GM10266 (cell line): ENCODE measurements at regions not wholly inside any gene's neighbourhood (a gene's known extent, or its start where the extent isn't known, plus 50 kb on each side); places are given as distances from the start of the nearest gene placed in this dataset.
"Not testable (repeated sequence)": the region's sequence is repeated elsewhere in the genome, so short reads cannot be mapped to it uniquely, and the experiment has no call there.

Experiments
- DNase-seq: peaks from one replicate; pipeline ENCODE4 v3.0.0; 2012; ENCODE audit errors: extremely low spot score
- CTCF ChIP-seq: IDR thresholded peaks from 2 replicates; pipeline ENCODE4 v1.5.1; 2012; ENCODE audit warnings: mild to moderate bottlenecking, low read depth; ENCODE audit not compliant: control insufficient read depth, insufficient read depth; ENCODE audit errors: missing control alignments

DNA sequence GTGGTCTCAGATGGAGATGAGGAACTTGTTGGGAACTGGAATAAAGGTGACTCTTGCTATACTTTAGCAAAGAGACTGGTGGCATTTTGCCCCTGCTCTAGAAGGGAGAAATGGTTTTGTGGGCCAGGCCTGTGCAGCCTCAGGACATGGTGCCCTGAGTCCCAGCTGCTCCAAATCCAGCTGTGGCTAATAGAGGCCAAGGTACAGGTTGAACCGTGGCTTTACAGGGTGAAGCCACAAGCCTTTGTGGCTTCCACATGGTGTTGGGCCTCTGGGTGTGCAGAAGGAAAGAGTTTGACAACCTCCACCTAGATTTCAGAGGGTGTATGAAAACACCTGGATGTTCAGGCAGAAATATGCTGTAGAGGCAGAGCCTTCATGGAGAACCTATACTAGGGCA lies 586.0 kb downstream of the FLRT2 start:
- no peak for DNase-seq
- TF ChIP-seq CTCF: no peak

DNA sequence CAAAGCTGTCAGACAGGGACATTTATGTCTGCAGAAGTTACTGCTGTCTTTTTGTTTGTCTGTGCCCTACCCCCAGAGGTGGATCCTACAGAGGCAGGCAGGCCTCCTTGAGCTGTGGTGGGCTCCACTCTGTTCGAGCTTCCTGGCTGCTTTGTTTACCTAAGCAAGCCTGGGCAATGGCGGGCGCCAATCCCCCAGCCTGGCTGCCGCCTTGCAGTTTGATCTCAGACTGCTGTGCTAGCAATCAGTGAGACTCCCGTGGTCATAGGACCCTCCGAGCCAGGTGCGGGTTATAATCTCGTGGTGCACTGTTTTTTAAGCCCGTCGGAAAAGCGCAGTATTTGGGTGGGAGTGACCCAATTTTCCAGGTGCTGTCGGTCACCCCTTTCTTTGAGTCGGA lies 580.9 kb downstream of the FLRT2 start:
- DNase-seq: not testable (repeated sequence)

GRCh38 chr14:86104691-86105265 lies 574.8 kb downstream of the FLRT2 start:
- TF ChIP-seq CTCF: no peak
- DNase-seq: no peak

GRCh38 chr14:86094512-86094911 lies 564.6 kb downstream of the FLRT2 start:
- no peak for TF ChIP-seq CTCF
- DNase-seq: no peak

DNA sequence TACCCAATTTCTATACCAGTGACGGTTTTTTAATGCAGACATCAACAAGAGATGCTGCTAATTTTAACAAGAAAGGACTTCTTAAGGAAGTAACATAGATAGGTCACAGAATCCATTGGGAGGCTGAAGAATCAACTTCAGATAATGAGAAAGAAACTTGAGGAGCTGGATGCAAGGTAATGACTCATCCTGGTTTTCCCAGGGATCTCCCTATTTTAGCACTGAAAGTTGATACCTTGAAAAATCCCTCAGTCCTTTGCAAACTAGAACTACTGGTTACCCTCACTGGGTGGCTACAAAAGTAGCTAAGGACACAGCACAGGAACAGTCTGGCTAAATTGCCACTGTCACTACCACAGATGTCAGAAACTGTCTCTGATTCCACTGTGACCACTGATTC lies 561.9 kb downstream of the FLRT2 start:
- no peak for DNase-seq

DNA sequence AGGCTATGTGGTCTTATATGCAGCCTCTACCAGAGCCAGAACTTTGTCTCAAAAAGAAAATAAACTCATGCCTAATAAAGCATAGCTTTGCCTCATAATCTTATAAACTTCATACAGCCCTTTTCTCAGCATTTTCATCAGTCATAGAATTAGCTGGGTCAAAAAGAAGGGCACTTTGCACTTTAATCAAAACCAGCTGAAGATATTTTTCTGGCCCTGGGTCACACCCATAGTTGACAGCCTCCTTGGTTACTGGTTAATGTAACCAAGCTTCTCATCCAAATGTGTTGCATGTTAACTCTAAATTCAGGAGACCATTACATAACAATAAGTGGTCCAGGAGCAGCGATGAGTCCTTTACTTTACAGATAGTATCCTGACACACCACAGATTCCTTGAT lies 558.2 kb downstream of the FLRT2 start:
- no peak for DNase-seq
- TF ChIP-seq CTCF: no peak

More for the DNA sequence above, 561.9 kb downstream of the FLRT2 start:
- no peak for TF ChIP-seq CTCF

- TF ChIP-seq CTCF: no peak
- no peak for DNase-seq
Observed at GRCh38 chr14:86087377-86087776, 557.4 kb downstream of the FLRT2 start.

DNA sequence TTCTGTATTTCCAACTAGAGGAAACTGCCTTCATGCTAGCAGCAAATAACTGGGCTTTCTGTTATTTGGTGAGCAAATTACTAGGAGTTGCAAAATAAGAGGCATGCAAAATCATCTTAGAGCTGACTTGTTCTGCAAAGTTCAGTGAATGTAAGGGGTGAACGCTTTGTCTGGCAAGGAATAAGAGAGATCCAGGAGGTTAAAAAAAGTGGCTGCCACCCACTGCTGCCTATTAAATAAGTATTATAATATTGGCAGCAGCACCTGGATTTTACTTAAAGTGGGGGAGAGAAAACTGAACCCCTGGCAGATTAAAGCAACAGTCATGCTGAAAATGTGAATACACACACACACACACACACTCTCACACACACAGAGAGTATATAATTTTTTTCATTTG lies 557.0 kb downstream of the FLRT2 start:
- no peak for TF ChIP-seq CTCF
- no peak for DNase-seq
